ENCODE measurements at regions not wholly inside any gene's neighbourhood (a gene's known extent, or its start where the extent isn't known, plus 50 kb on each side); places are given as distances from the start of the nearest gene placed in this dataset.

DNA sequence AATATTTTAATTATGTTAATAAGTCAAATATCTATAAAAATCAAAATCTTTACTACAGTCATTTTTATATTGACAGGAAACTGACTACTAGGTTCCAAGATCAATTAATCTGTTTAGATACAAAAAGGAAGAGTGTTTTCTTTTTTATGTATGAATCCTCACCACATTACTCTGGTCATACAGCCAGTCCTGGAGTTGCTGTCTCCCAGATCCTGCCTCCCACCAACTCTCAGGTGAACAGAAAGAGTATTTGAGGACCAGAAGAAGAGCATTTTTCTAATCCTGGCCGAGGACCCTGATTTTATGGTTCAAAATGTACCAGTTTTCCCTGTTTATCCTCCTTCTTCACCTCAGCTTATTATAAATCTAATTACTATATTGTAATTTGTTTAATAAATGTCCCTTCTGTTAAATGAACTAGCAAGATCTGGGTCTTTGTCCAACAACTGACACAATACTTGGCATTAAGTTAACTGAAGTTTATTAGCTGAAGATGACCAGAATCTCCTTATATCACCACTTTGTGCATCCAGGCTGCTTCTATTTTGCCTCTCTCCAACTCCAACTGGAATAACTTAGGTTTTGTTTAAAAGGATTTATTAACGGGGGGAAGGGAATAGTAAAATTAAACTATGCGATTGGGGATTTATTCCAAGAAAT is 224.4 kb upstream of the PCDH7 start:
- Histone ChIP-seq H3K27me3 (no peaks in the 10 kb centered on the region), H3K4me1 (no peaks in the 10 kb centered on the region), H3K9me3 (no peaks in the 10 kb centered on the region), H3K36me3 (no peaks in the 10 kb centered on the region), H3K27ac (no peak overlapping the region), H3K4me3 (no peak overlapping the region)
- TF ChIP-seq POLR2A (IDR thresholded peaks at IDR 0.05), result no peak
- TF ChIP-seq CTCF (IDR thresholded peaks at IDR 0.05 in 4 of 5, conservative IDR thresholded peaks at IDR 0.05 in 1 of 5), result no peak
- in situ Hi-C loops (cut with MboI; ENCODE audit: low sequenced_read_pairs in 4 of 4) (no loop called here), intact Hi-C loops (cut with DNase I; ENCODE audit: low total_unique reads) (no loop called here)
- ATAC-seq (no peak), DNase-seq (no peak)

GRCh38 chr4:30511751-30512150 is 208.4 kb upstream of the PCDH7 start:
- no peaks in the 10 kb centered on the region for H3K9me3 ChIP-seq
- H3K27me3 ChIP-seq, result no peaks in the 10 kb centered on the region
- in situ Hi-C loops (cut with MboI; ENCODE audit: low sequenced_read_pairs in 4 of 4), result no loop called here
- no peak for ATAC-seq
- no peaks in the 10 kb centered on the region for H3K36me3 ChIP-seq
- no peak for DNase-seq
- TF ChIP-seq POLR2A (IDR thresholded peaks at IDR 0.05), result no peak
- TF ChIP-seq CTCF (IDR thresholded peaks at IDR 0.05 in 4 of 5, conservative IDR thresholded peaks at IDR 0.05 in 1 of 5), result no peak
- H3K4me3 ChIP-seq, result no peak overlapping the region
- no peak overlapping the region for H3K27ac ChIP-seq
- H3K4me1 ChIP-seq, result no peaks in the 10 kb centered on the region
- intact Hi-C loops (cut with DNase I; ENCODE audit: low total_unique reads), result no loop called here

DNA sequence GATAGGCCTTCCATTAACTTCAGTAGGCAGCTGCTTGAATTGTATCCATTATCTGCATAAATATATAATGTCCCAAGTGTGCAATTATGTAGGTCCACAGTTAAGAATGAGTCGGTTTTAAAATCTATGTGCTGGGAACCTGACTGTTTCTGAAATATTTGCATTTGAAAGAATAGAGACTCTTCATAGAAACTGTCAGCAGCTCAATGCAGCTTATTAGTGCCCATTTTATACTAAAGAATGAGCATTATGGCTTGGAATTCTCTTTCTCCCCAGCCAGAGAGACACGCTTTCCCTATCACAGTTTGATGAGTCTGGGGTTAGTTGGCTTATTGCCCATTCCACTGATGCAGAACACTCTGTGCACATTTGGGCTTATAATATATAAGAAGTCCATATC is 202.0 kb upstream of the PCDH7 start:
- no peak for ATAC-seq
- no peak for DNase-seq
- in situ Hi-C loops (cut with MboI; ENCODE audit: low sequenced_read_pairs in 4 of 4) (no loop called here), intact Hi-C loops (cut with DNase I; ENCODE audit: low total_unique reads) (no loop called here)
- Histone ChIP-seq H3K4me3 (no peak overlapping the region), H3K36me3 (no peaks in the 10 kb centered on the region), H3K27ac (no peak overlapping the region), H3K9me3 (no peaks in the 10 kb centered on the region), H3K27me3 (no peaks in the 10 kb centered on the region), H3K4me1 (no peaks in the 10 kb centered on the region)
- no peak for TF ChIP-seq CTCF (IDR thresholded peaks at IDR 0.05 in 4 of 5, conservative IDR thresholded peaks at IDR 0.05 in 1 of 5)
- TF ChIP-seq POLR2A (IDR thresholded peaks at IDR 0.05), result no peak

DNA sequence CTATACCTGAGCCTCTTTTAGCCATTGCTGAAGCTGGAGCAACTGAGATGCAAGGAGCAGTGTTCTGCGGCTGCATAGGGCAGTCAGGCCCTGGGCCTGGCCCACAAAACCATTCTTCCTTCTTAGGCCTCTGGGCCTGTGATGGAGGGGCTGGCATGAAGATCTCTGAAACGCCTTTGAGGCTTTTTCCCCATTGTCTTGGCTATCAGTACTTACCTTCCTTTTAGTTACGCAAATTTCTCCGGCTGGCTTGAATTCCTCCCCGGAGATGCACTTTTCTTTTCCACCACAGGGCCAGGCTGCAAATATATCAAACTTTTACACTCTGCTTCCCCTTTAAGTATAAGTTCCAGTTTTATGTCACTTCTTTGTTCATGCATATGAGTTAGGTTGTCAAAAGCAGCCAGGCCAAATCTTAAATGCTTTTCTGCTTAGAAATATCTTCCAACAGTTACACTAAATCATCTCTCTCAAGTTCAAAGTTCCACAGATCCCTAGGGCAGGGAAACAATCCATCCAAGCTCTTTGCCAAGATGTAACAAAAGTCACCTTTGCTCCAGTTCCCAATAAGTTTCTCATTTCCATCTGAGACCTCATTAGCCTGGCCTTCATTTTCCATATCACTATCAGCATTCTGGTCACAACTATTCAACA is 194.4 kb upstream of the PCDH7 start:
- Histone ChIP-seq H3K27ac (no peak overlapping the region), H3K36me3 (no peaks in the 10 kb centered on the region), H3K27me3 (no peaks in the 10 kb centered on the region), H3K4me1 (no peaks in the 10 kb centered on the region), H3K9me3 (no peaks in the 10 kb centered on the region), H3K4me3 (no peak overlapping the region)
- no peak for ATAC-seq
- no peak for DNase-seq
- TF ChIP-seq POLR2A (IDR thresholded peaks at IDR 0.05) (no peak), CTCF (IDR thresholded peaks at IDR 0.05 in 4 of 5, conservative IDR thresholded peaks at IDR 0.05 in 1 of 5) (no peak)
- in situ Hi-C loops (cut with MboI; ENCODE audit: low sequenced_read_pairs in 4 of 4) (no loop called here), intact Hi-C loops (cut with DNase I; ENCODE audit: low total_unique reads) (no loop called here)
